HL-60 (cell line): ENCODE measurements at regions not wholly inside any gene's neighbourhood (a gene's known extent, or its start where the extent isn't known, plus 50 kb on each side); places are given as distances from the start of the nearest gene placed in this dataset.

Experiments used
- POLR2AphosphoS5 ChIP-seq: IDR thresholded peaks from 2 replicates; pipeline ENCODE4 v1.6.1; 2012; ENCODE audit warnings: low read depth
- TF ChIP-seq, protein P1 (sequence below): IDR thresholded peaks from one replicate; pipeline ENCODE4 v1.5.1; 2011; ENCODE audit warnings: low read length, control low read depth, inconsistent platforms; ENCODE audit not compliant: insufficient read depth

DNA sequence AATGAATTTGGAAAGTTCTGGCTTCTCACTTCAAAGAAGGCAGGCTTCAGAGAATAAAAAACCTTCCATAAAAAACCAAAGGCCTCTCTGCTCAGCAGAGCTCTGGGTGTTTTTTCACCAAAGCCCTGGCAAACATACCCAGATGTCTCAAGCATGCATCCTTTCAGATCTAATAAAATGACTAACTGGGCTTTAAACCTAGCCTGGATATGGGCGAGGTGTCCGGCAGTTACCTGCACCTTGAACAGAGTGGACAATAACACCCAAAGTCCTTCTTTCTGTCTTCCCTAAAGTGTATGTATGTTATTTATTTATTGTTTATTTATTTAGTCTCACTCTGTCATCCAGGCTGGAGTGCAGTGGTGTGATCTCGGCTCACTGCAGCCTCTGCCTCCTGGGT lies 469.3 kb downstream of the XYLT1 start:
- TF ChIP-seq, protein P1, sequence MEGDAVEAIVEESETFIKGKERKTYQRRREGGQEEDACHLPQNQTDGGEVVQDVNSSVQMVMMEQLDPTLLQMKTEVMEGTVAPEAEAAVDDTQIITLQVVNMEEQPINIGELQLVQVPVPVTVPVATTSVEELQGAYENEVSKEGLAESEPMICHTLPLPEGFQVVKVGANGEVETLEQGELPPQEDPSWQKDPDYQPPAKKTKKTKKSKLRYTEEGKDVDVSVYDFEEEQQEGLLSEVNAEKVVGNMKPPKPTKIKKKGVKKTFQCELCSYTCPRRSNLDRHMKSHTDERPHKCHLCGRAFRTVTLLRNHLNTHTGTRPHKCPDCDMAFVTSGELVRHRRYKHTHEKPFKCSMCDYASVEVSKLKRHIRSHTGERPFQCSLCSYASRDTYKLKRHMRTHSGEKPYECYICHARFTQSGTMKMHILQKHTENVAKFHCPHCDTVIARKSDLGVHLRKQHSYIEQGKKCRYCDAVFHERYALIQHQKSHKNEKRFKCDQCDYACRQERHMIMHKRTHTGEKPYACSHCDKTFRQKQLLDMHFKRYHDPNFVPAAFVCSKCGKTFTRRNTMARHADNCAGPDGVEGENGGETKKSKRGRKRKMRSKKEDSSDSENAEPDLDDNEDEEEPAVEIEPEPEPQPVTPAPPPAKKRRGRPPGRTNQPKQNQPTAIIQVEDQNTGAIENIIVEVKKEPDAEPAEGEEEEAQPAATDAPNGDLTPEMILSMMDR: no peak
- TF ChIP-seq POLR2AphosphoS5: no peak
